ENCODE measurements at regions not wholly inside any gene's neighbourhood (a gene's known extent, or its start where the extent isn't known, plus 50 kb on each side); places are given as distances from the start of the nearest gene placed in this dataset.

DNA sequence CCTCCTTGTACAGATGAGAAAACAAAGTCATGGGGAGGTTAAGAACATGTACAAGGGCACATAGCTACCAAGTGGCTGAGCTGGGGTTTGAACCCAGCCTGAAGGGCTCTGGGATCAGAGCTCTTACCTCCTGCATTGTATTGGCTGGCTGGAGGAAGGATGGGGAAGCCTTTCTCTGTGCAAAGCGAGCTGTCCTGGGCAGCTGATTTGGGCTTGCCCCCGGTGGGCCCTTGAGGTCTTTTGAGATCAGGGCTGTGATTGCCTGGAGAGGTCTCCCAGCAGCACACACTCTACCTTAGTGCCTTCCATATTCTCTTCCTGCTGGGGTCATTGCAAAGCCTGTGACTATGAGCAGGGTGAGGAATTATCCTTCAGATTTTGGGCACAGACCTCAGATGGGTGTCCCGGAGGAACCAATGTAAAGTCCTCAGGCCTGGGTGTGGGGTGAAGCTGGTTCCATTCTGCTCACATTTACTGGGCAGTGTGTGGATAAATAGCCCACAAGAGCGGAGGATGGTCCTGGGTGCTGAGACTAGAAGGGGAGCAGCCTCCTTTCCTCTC is 53.3 kb upstream of the EPS8L3 start:
- TF ChIP-seq EZH2phosphoT487 (IDR thresholded peaks at IDR 0.05; ENCODE audit: insufficient read depth, low read depth) (no peak), EZH2 (IDR thresholded peaks at IDR 0.05; ENCODE audit: insufficient read depth, poor library complexity, severe bottlenecking) (no peak)

Data from GM23248 (cell line).